ENCODE measurements at regions not wholly inside any gene's neighbourhood (a gene's known extent, or its start where the extent isn't known, plus 50 kb on each side); places are given as distances from the start of the nearest gene placed in this dataset.

DNA sequence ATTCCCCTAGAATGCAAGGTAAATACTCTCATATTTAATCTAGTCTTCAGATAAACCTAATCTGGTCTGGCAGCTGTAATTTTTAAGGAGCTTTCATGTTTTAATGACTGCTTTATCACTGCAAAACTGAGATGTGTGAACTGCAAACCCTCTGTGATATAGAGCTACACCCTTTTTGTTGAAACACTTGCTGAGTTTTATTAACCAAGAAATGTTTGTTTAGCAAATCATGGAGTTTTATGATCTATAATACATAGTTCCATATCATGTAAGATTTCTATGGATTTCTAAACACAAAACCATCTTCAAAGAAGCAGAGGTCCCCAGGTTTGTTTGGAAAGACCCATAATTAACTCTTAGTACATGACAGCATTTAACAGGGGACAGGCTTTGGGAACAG, 126.4 kb downstream of the BTC start:
- TF ChIP-seq CTCF (IDR thresholded peaks at IDR 0.05) = no peak
- TF ChIP-seq POLR2A (IDR thresholded peaks at IDR 0.05) = no peak
